ENCODE measurements at regions not wholly inside any gene's neighbourhood (a gene's known extent, or its start where the extent isn't known, plus 50 kb on each side); places are given as distances from the start of the nearest gene placed in this dataset.

- H3K4me3 ChIP-seq (ENCODE audit: low read depth, low read length) = no peak overlapping the region
- no peak for TF ChIP-seq CTCF (IDR thresholded peaks at IDR 0.05; ENCODE audit: insufficient read depth, low read depth, low read length, missing control alignments)
- DNase-seq (ENCODE audit: low read depth) = no peak
These were observed 93.3 kb upstream of the ATP1A1 start for GRCh38 chr1:116279715-116280114.

DNA sequence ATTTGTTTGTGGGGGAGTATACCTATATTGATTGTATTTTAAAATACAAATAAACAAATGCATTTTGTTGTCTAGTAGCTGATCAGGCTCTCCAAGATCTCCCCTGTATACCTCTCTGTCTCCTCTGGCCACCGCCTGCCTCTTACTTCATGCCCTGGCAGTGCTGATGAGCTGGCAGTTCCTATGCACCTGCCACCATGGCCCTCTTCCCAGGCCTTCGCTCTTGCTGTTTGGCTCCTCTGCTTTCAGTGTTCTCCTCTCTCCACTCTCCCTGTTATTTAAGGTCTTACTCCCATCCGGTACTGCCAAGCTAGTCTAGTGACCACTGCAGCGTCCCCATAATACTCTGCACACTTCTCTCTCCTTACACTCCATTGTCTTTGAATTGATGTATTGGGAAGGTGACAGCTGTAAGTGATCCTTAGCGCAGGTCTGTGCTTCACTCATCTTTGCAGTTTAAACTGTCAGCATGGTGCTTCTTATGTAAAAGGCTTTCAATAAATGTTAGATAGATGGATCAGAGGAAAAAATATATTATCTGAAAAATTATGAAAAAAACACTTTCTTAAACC is 88.1 kb upstream of the ATP1A1 start:
- TF ChIP-seq CTCF (IDR thresholded peaks at IDR 0.05; ENCODE audit: insufficient read depth, low read depth, low read length, missing control alignments) = no peak
- no peak for DNase-seq (ENCODE audit: low read depth)

DNA sequence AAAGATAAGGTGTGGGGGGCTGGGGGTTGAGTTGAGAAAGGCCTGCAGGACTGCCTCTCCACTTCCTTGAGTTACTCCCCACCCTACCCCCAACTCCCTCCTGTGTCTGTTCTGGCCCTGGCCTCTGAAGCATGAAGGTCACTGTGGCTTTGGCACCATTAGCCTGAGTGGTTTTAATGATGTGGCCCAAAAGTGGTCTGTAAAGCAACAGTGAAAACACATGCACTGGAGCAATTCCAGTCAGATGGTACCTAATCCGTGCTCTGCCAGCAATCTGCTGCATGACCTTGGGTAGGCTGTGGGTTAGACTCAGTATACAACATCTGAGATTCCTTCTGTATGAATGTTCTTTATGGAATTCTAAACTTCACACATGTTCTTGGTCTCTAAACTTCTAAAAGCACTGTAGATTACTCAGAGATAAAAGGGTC is 86.5 kb upstream of the ATP1A1 start:
- TF ChIP-seq CTCF (IDR thresholded peaks at IDR 0.05; ENCODE audit: insufficient read depth, low read depth, low read length, missing control alignments) = no peak
- peak; percentile 23 for DNase-seq (ENCODE audit: low read depth)
- no peak overlapping the region for H3K4me3 ChIP-seq (ENCODE audit: low read depth, low read length)

More for the DNA sequence above, 88.1 kb upstream of the ATP1A1 start:
- H3K4me3 ChIP-seq (ENCODE audit: low read depth, low read length) = no peak overlapping the region

DNA sequence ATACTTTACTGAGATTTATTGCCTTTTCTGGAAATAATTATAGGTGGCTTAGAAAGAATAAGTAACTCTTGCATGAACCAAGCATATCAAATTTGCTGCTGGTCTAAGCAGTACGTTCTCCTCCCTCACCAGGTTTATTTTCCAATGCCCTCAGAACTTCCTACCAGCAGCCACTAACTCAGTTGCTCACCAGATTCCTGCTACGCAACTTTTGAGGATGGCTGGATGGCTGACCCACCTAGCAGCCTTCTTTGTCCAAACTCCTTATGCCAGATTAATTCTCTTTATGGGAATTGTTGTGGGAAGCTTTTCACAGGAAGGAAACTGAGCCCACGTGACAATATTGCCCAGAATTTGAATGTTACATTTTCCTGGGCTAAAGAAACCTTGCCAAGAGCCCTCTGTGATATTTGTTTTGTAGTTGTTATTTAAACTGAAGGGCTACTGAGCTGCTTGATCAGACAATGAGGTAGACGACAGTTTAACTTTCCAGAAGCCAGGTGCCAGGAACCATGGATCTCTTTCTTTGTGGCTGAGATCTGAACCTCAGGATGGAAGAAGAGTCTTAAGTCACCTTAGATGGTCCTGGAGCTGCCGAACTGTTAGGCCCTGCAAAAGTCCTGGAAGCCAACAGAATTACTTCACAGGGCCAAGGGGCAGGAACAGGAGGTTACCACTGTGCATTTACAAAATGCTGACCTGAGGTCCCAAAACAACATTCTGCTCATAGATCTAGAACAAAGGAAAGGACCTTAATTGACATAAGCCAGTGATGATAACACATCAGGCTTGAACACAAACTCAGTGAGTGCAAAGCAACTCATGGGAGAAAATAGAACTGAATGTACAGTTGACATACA is 85.5 kb upstream of the ATP1A1 start:
- no peak for TF ChIP-seq CTCF (IDR thresholded peaks at IDR 0.05; ENCODE audit: insufficient read depth, low read depth, low read length, missing control alignments)
- H3K4me3 ChIP-seq (ENCODE audit: low read depth, low read length) = no peak overlapping the region
- no peak for DNase-seq (ENCODE audit: low read depth)

GRCh38 chr1:116288201-116288598 is 84.8 kb upstream of the ATP1A1 start:
- peak; percentile 53 for DNase-seq (ENCODE audit: low read depth)
- no peak overlapping the region for H3K4me3 ChIP-seq (ENCODE audit: low read depth, low read length)
- no peak for TF ChIP-seq CTCF (IDR thresholded peaks at IDR 0.05; ENCODE audit: insufficient read depth, low read depth, low read length, missing control alignments)

- no peak overlapping the region for H3K4me3 ChIP-seq (ENCODE audit: low read depth, low read length)
- TF ChIP-seq CTCF (IDR thresholded peaks at IDR 0.05; ENCODE audit: insufficient read depth, low read depth, low read length, missing control alignments) = no peak
- DNase-seq (ENCODE audit: low read depth) = no peak
These were observed 83.9 kb upstream of the ATP1A1 start for GRCh38 chr1:116289193-116289592.

Measured in GM12865 (cell line).